ENCODE measurements at regions not wholly inside any gene's neighbourhood (a gene's known extent, or its start where the extent isn't known, plus 50 kb on each side); places are given as distances from the start of the nearest gene placed in this dataset.

- DNase-seq (ENCODE audit: extremely low read depth, low read depth): peak; percentile 32
- H3K4me3 ChIP-seq (replicated peaks; ENCODE audit: low read depth, low read length): no peak overlapping the region
- TF ChIP-seq CTCF (IDR thresholded peaks at IDR 0.05; ENCODE audit: low read depth, low read length, missing control alignments): peak; percentile 71
Observed at GRCh38 chr17:77011173-77012011, 129.4 kb upstream of the SEC14L1 start.

- no peak for DNase-seq (ENCODE audit: extremely low read depth, low read depth)
- H3K4me3 ChIP-seq (replicated peaks; ENCODE audit: low read depth, low read length): no peak overlapping the region
- TF ChIP-seq CTCF (IDR thresholded peaks at IDR 0.05; ENCODE audit: low read depth, low read length, missing control alignments): no peak
Observed at GRCh38 chr17:77018504-77018903, 122.3 kb upstream of the SEC14L1 start.

- no peak for DNase-seq (ENCODE audit: extremely low read depth, low read depth)
- TF ChIP-seq CTCF (IDR thresholded peaks at IDR 0.05; ENCODE audit: low read depth, low read length, missing control alignments): no peak
- H3K4me3 ChIP-seq (replicated peaks; ENCODE audit: low read depth, low read length): no peak overlapping the region
Observed at GRCh38 chr17:77019893-77020379, 120.8 kb upstream of the SEC14L1 start.

DNA sequence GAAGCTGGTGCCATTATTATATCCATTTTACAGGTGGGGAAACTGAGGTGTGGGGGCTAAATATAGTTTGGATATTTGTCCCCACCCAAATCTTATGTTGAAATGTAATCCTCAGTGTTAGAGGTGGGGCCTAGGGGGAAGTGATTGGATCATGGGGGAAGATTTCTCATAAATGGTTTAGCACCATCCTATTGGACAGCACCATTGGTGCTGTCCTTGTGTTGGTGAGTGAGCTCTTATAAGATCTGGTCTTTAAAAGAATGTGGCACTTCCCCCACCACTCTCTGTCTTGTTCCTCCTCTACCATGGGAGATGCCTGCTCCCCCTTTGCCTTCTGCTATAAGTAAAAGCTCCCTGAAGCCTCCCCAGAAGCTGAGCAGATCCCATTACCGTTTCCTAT, 119.8 kb upstream of the SEC14L1 start:
- TF ChIP-seq CTCF (IDR thresholded peaks at IDR 0.05; ENCODE audit: low read depth, low read length, missing control alignments): no peak
- no peak overlapping the region for H3K4me3 ChIP-seq (replicated peaks; ENCODE audit: low read depth, low read length)
- no peak for DNase-seq (ENCODE audit: extremely low read depth, low read depth)

GRCh38 chr17:77022766-77023165, 118.0 kb upstream of the SEC14L1 start:
- TF ChIP-seq CTCF (IDR thresholded peaks at IDR 0.05; ENCODE audit: low read depth, low read length, missing control alignments): no peak
- no peak overlapping the region for H3K4me3 ChIP-seq (replicated peaks; ENCODE audit: low read depth, low read length)
- no peak for DNase-seq (ENCODE audit: extremely low read depth, low read depth)

GRCh38 chr17:77025781-77026180, 115.0 kb upstream of the SEC14L1 start:
- no peak for DNase-seq (ENCODE audit: extremely low read depth, low read depth)
- no peak overlapping the region for H3K4me3 ChIP-seq (replicated peaks; ENCODE audit: low read depth, low read length)
- no peak for TF ChIP-seq CTCF (IDR thresholded peaks at IDR 0.05; ENCODE audit: low read depth, low read length, missing control alignments)

All from HFF-Myc (cell line).